ENCODE measurements at regions not wholly inside any gene's neighbourhood (a gene's known extent, or its start where the extent isn't known, plus 50 kb on each side); places are given as distances from the start of the nearest gene placed in this dataset.

DNA sequence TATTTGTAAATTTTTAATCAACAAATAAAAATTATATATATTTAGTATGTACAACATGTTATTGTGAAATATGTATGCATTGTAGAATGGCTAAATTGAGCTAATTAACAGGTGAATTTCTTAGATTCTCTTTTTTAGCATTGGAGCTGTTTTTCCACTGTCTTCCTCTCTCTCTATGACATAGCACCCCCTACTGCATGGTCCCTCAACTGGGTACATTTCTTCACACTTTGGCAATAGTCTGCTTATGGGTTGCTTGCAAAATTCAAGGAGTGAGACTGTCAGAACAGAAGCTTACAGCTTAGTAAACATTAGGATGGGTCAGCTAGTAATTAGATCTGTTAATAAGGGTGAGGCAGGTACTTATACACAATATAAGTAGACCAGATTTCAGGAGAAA lies 658.5 kb upstream of the MGAT4C start:
- TF ChIP-seq, protein P1, sequence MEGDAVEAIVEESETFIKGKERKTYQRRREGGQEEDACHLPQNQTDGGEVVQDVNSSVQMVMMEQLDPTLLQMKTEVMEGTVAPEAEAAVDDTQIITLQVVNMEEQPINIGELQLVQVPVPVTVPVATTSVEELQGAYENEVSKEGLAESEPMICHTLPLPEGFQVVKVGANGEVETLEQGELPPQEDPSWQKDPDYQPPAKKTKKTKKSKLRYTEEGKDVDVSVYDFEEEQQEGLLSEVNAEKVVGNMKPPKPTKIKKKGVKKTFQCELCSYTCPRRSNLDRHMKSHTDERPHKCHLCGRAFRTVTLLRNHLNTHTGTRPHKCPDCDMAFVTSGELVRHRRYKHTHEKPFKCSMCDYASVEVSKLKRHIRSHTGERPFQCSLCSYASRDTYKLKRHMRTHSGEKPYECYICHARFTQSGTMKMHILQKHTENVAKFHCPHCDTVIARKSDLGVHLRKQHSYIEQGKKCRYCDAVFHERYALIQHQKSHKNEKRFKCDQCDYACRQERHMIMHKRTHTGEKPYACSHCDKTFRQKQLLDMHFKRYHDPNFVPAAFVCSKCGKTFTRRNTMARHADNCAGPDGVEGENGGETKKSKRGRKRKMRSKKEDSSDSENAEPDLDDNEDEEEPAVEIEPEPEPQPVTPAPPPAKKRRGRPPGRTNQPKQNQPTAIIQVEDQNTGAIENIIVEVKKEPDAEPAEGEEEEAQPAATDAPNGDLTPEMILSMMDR (IDR thresholded peaks at IDR 0.05) = peak; percentile 66
- no peak for TF ChIP-seq EZH2 (IDR thresholded peaks at IDR 0.05)
